Endodermal cell (in vitro differentiated cells): ENCODE measurements at regions not wholly inside any gene's neighbourhood (a gene's known extent, or its start where the extent isn't known, plus 50 kb on each side); places are given as distances from the start of the nearest gene placed in this dataset.

Experiments used
- DNase-seq: peaks from one replicate; pipeline ENCODE4 v3.0.0-alpha.2; 2017
- H3K27ac ChIP-seq: 2 replicates; pipeline ENCODE4 v1.5.1; 2013; ENCODE audit warnings: mild to moderate bottlenecking, low read depth, low read length, moderate library complexity
- H3K27me3 ChIP-seq: 2 replicates; pipeline ENCODE4 v1.6.1; 2013; ENCODE audit warnings: mild to moderate bottlenecking, low read length, moderate library complexity; ENCODE audit not compliant: insufficient read depth, control insufficient read depth, poor library complexity, severe bottlenecking
- H3K36me3 ChIP-seq: 2 replicates; pipeline ENCODE4 v1.7.0; 2013; ENCODE audit warnings: mild to moderate bottlenecking, low read length, moderate library complexity; ENCODE audit not compliant: control insufficient read depth, insufficient read depth
- H3K4me1 ChIP-seq: one replicate; pipeline ENCODE4 v1.7.0; 2013; ENCODE audit warnings: low read length; ENCODE audit not compliant: control insufficient read depth, insufficient read depth
- H3K4me3 ChIP-seq: 2 replicates; pipeline ENCODE4 v1.5.1; 2013; ENCODE audit warnings: mild to moderate bottlenecking, low read length, moderate library complexity
- H3K9ac ChIP-seq: 2 replicates; pipeline ENCODE4 v1.6.1; 2013; ENCODE audit warnings: mild to moderate bottlenecking, low read length, moderate library complexity; ENCODE audit not compliant: poor library complexity, severe bottlenecking; ENCODE audit errors: extremely low read depth
- H3K9me3 ChIP-seq: 2 replicates; pipeline ENCODE4 v1.6.1; 2013; ENCODE audit warnings: mild to moderate bottlenecking, low read length, moderate library complexity; ENCODE audit not compliant: control insufficient read depth
- H3K27ac Mint-ChIP-seq: 2 replicates; pipeline ENCODE4 v1.8.0; 2020; ENCODE audit warnings: mixed read lengths
- H3K27me3 Mint-ChIP-seq: 2 replicates; pipeline ENCODE4 v1.8.0; 2021; ENCODE audit warnings: mild to moderate bottlenecking, mixed read lengths; ENCODE audit not compliant: insufficient read depth
- H3K36me3 Mint-ChIP-seq: 2 replicates; pipeline ENCODE4 v1.8.0; 2020; ENCODE audit warnings: low read depth, mixed read lengths
- H3K4me1 Mint-ChIP-seq: 2 replicates; pipeline ENCODE4 v1.8.0; 2020; ENCODE audit warnings: mixed read lengths
- H3K4me3 Mint-ChIP-seq: 2 replicates; pipeline ENCODE4 v1.8.0; 2020; ENCODE audit warnings: mild to moderate bottlenecking, moderate library complexity, mixed read lengths
- H3K9me3 Mint-ChIP-seq: 2 replicates; pipeline ENCODE4 v1.8.0; 2020; ENCODE audit warnings: mild to moderate bottlenecking, mixed read lengths
- CTCF ChIP-seq: fragments of 200-600 bp; sonication (generic); conservative IDR thresholded peaks from 2 replicates; pipeline ENCODE4 v1.5.0; 2021; ENCODE audit warnings: antibody characterized with exemption, mild to moderate bottlenecking
- WGBS, 2 experiments: methylation state at CpG; one replicate each; pipeline versions ENCODE4 v1.1.5 to v1.1.7; 2013; ENCODE audit warnings: missing lambda C conversion rate in 2 of 2, mixed read lengths in 1 of 2; ENCODE audit not compliant: insufficient coverage in 1 of 2, insufficient read length in 1 of 2; 5-methylcytosine and 5-hydroxymethylcytosine counted together

DNA sequence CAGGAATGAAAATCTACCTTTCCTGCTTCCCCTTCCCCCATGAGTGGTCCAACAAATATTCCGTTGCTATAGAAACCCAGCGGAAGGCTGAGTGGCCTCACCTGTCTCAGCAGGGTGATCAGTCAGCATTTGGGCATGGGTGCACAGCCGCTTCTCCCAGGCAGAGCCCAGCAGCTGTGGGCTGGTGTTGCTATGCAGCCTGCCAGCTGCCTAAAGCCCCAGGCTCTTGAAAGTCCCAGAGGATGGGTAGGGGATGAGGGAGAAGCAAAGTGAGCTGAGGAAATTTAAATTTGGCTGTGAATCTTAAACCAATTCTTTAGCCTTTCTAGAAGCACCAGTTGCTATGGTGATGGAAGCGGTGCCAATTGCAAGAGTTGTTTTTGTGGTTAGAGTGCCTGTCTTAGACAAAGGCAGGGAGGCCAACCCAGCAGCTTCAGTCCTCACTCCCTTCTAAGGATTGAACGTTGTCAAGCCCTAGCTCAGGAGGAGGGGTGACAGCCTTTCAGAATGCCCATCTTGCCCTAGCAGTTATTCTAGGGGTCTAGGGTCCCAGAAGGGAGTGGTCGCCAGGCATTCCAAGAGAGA, 151.5 kb upstream of the PITX1 start:
- no peak overlapping the region for H3K4me3 ChIP-seq
- H3K9me3 Mint-ChIP-seq = no peaks in the 10 kb centered on the region
- H3K9me3 ChIP-seq = no peaks in the 10 kb centered on the region
- H3K4me1 Mint-ChIP-seq = peaks cover 42% of the 10 kb centered on the region
- H3K27ac Mint-ChIP-seq = no peak overlapping the region
- H3K4me3 Mint-ChIP-seq = no peak overlapping the region
- WGBS, 2 experiments = 89 to 91% methylated on average over 5 to 6 of the region's 6 CpGs
- no peak for TF ChIP-seq CTCF
- H3K36me3 ChIP-seq = no peaks in the 10 kb centered on the region
- H3K27me3 Mint-ChIP-seq = peaks cover 4% of the 10 kb centered on the region
- no peaks in the 10 kb centered on the region for H3K36me3 Mint-ChIP-seq
- H3K4me1 ChIP-seq = peaks cover 6% of the 10 kb centered on the region
- peaks cover 9% of the 10 kb centered on the region for H3K27me3 ChIP-seq
- no peak overlapping the region for H3K9ac ChIP-seq
- no peak overlapping the region for H3K27ac ChIP-seq
- DNase-seq = peak; percentile 40

- TF ChIP-seq CTCF = no peak
- H3K4me1 Mint-ChIP-seq = peaks cover 40% of the 10 kb centered on the region
- no peak overlapping the region for H3K4me3 ChIP-seq
- H3K9me3 ChIP-seq = no peaks in the 10 kb centered on the region
- H3K9me3 Mint-ChIP-seq = no peaks in the 10 kb centered on the region
- DNase-seq = no peak
- no peaks in the 10 kb centered on the region for H3K27me3 ChIP-seq
- H3K27ac ChIP-seq = no peak overlapping the region
- H3K4me3 Mint-ChIP-seq = no peak overlapping the region
- no peaks in the 10 kb centered on the region for H3K27me3 Mint-ChIP-seq
- no peaks in the 10 kb centered on the region for H3K36me3 Mint-ChIP-seq
- H3K4me1 ChIP-seq = peaks cover 6% of the 10 kb centered on the region
- no peak overlapping the region for H3K9ac ChIP-seq
- H3K36me3 ChIP-seq = no peaks in the 10 kb centered on the region
- H3K27ac Mint-ChIP-seq = no peak overlapping the region
- 93 to 100% methylated on average over 6 to 7 of the region's 7 CpGs for WGBS, 2 experiments
Measured at GRCh38 chr5:135184646-135185045, 150.6 kb upstream of the PITX1 start.

- Mint-ChIP-seq H3K36me3 (no peaks in the 10 kb centered on the region), H3K4me1 (peaks cover 45% of the 10 kb centered on the region), H3K27me3 (no peaks in the 10 kb centered on the region), H3K4me3 (no peak overlapping the region), H3K27ac (no peak overlapping the region), H3K9me3 (no peaks in the 10 kb centered on the region)
- 89 to 97% methylated on average over 3 to 4 of the region's 4 CpGs for WGBS, 2 experiments
- TF ChIP-seq CTCF = no peak
- Histone ChIP-seq H3K36me3 (no peaks in the 10 kb centered on the region), H3K4me1 (peaks cover 9% of the 10 kb centered on the region), H3K4me3 (no peak overlapping the region), H3K9ac (no peak overlapping the region), H3K27me3 (no peaks in the 10 kb centered on the region), H3K27ac (no peak overlapping the region), H3K9me3 (no peaks in the 10 kb centered on the region)
- DNase-seq = no peak
Measured at GRCh38 chr5:135183464-135183863, 149.4 kb upstream of the PITX1 start.
